ENCODE measurements at regions not wholly inside any gene's neighbourhood (a gene's known extent, or its start where the extent isn't known, plus 50 kb on each side); places are given as distances from the start of the nearest gene placed in this dataset.

DNA sequence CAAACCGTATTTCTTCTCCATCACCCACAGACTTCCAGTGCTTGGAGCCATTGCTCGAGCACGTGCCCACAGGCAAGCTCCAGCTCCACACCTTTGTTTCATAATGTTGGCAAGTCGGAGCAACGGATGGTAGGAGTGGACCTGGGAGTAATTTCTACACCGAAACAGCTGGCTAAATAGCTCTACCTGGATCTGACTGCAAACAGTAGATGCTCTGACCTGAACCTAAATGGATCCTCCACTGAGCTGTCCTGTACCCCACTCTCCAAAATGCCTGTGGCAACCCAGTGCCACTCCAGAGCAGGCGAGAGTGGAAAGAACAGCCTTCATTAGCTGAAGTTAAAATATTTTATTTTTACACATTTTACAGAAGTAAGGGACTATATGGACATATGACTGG lies 108.7 kb downstream of the BMP4 start:
- Mint-ChIP-seq H3K27ac (no peak overlapping the region), H3K27me3 (ENCODE audit: low read depth, poor library complexity) (no peaks in the 10 kb centered on the region), H3K36me3 (ENCODE audit: low read depth) (no peaks in the 10 kb centered on the region), H3K4me3 (no peak overlapping the region), H3K4me1 (no peaks in the 10 kb centered on the region), H3K9me3 (no peaks in the 10 kb centered on the region)
- TF ChIP-seq, protein P1, sequence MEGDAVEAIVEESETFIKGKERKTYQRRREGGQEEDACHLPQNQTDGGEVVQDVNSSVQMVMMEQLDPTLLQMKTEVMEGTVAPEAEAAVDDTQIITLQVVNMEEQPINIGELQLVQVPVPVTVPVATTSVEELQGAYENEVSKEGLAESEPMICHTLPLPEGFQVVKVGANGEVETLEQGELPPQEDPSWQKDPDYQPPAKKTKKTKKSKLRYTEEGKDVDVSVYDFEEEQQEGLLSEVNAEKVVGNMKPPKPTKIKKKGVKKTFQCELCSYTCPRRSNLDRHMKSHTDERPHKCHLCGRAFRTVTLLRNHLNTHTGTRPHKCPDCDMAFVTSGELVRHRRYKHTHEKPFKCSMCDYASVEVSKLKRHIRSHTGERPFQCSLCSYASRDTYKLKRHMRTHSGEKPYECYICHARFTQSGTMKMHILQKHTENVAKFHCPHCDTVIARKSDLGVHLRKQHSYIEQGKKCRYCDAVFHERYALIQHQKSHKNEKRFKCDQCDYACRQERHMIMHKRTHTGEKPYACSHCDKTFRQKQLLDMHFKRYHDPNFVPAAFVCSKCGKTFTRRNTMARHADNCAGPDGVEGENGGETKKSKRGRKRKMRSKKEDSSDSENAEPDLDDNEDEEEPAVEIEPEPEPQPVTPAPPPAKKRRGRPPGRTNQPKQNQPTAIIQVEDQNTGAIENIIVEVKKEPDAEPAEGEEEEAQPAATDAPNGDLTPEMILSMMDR (IDR thresholded peaks at IDR 0.05), result no peak
- DNase-seq, result no peak

DNA sequence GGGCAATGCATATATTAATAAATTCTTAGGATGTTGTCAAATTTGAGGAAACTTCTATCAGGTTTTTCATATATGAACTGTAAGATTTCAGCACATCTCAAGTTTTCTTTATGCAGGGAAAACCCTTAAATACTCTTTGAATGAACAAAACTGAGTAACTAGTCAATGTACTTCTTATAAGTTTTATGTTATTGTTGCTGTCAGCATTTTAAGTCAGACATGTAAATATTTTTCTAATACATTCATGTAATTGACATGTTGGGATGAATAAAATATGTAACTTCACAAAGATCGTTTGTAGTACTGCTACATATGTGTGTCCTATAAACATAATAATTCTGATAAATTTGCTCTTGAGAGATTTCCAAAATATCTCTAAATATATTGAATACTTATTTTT lies 109.6 kb downstream of the BMP4 start:
- Mint-ChIP-seq H3K9me3 (no peaks in the 10 kb centered on the region), H3K27me3 (ENCODE audit: low read depth, poor library complexity) (no peaks in the 10 kb centered on the region), H3K27ac (no peak overlapping the region), H3K4me1 (no peaks in the 10 kb centered on the region), H3K36me3 (ENCODE audit: low read depth) (no peaks in the 10 kb centered on the region), H3K4me3 (no peak overlapping the region)
- no peak for DNase-seq
- TF ChIP-seq, protein P1 (IDR thresholded peaks at IDR 0.05), result no peak

DNA sequence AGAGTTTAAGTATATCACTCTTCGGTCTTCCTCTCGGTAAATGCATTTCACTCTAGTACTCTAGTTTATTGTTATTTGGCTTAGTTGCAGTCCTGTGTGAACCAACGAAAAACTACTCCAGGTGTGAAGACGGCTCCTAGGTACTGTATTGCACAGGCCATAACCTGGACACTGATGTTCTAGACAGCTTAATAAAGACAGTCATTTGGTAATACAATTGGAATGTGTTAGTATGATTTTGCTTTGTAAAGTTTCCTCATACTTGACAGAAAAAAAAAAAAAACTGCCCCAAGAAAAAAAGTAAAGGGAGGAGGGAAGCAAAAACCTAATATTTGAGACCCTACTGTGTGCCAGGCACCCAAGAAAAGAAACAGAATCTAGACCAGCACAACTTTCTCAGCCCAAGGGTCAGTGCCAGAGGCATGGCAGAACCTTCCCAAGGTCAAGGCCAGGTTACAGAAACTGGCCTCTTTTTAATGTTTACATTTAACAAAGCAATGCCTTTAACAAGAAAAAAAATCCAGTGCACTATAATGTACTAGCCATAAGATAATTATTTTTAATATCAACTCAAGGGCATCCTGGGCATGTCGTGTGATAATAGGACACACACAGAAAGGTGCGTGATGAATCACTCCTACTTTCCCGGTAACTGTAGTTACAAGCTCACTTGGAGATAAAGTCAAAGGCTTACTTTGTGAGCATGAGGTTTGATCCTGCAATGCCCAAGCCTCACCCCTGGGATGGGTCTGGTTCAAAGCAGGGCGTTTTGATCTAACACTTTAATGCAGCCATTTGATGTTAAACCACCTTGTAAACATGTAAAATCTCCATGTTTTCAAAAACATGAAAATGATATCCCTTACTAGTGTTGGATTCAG lies 110.6 kb downstream of the BMP4 start:
- no peaks in the 10 kb centered on the region for H3K9me3 Mint-ChIP-seq
- no peaks in the 10 kb centered on the region for H3K4me1 Mint-ChIP-seq
- H3K27me3 Mint-ChIP-seq (ENCODE audit: low read depth, poor library complexity), result no peaks in the 10 kb centered on the region

DNA sequence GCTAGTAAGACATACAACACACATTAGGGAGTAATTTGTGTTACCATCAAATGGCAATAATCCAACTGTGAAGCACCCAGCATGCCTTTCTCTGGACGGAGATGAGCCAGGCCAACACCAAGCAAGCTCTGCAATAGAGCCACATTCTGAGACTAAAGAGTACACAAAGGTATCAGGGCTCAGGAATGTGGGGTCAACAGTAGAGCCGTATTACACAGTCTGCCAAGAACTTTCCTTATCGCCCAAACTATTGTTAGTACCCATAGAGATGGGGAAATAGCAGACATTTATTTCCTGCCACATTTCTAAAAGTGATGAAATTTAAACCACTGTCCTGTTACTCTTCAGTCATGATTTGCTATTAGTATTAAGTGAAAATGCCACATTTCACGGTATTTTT lies 113.7 kb downstream of the BMP4 start:
- DNase-seq, result no peak
- Mint-ChIP-seq H3K4me3 (no peak overlapping the region), H3K27ac (no peak overlapping the region), H3K27me3 (ENCODE audit: low read depth, poor library complexity) (peaks cover 4% of the 10 kb centered on the region), H3K9me3 (peaks cover 6% of the 10 kb centered on the region), H3K36me3 (ENCODE audit: low read depth) (no peaks in the 10 kb centered on the region), H3K4me1 (no peaks in the 10 kb centered on the region)
- TF ChIP-seq, protein P1 (IDR thresholded peaks at IDR 0.05), result no peak

More for the DNA sequence above, 110.6 kb downstream of the BMP4 start:
- TF ChIP-seq, protein P1 (IDR thresholded peaks at IDR 0.05), result no peak
- DNase-seq, result no peak
- Mint-ChIP-seq H3K36me3 (ENCODE audit: low read depth) (no peaks in the 10 kb centered on the region), H3K4me3 (no peak overlapping the region), H3K27ac (no peak overlapping the region)

DNA sequence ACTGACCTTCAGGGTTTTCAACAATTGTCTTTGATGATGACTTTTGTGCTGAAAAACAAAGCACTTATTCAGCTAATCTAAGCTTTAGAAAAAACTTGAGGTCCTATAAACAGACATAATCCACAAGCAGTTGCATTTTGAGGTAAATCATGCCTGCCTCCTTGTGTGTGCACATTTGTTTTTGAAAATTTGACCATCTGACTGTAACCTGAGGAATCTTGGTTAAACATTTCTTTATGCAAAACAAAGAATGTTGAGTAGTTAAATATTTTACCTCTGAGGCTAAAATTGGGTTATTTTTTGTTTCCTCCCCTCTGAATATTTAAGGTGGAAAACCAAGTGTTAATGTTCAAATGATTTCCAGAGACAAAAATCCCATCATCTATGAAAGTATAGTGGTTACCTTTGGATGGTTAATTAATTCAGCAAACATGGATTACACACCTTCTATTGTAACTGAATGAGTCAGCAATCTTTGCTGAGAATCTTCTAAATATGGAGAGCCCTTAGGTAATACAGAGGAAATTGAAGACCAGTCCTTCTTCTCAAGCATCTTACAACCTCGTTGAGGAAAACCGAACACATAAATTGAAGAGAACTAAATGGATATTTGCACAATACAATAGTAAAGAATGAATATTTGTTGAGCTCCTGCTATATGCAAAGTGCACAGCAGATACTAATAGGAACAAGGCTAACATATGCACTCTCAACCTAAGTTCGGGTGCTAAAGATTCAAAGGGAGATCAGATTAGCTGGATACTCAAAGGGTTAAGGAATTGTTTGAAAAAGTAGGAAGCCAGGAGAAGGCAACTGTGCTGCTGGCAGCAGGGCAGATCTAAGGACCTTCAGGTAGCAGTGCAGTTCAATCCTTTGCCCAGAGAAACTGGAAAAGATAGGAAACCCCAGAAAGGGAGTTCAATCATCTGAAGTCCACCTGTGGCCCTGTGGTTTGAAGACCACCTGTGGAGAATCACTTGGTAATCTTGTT lies 115.2 kb downstream of the BMP4 start:
- peaks cover 15% of the 10 kb centered on the region for H3K9me3 Mint-ChIP-seq
- H3K4me1 Mint-ChIP-seq, result no peaks in the 10 kb centered on the region
- no peaks in the 10 kb centered on the region for H3K36me3 Mint-ChIP-seq (ENCODE audit: low read depth)
- no peak overlapping the region for H3K4me3 Mint-ChIP-seq
- no peak overlapping the region for H3K27ac Mint-ChIP-seq
- peaks cover 4% of the 10 kb centered on the region for H3K27me3 Mint-ChIP-seq (ENCODE audit: low read depth, poor library complexity)
- DNase-seq, result no peak
- TF ChIP-seq, protein P1 (IDR thresholded peaks at IDR 0.05), result no peak
